ENCODE measurements at regions not wholly inside any gene's neighbourhood (a gene's known extent, or its start where the extent isn't known, plus 50 kb on each side); places are given as distances from the start of the nearest gene placed in this dataset.
A peak's percentile ranks its signal among the peaks of the same experiment; 100 is the strongest.

- Histone ChIP-seq H3K36me3 (no peaks in the 10 kb centered on the region), H3K4me1 (ENCODE audit: control insufficient read depth in 1 of 2, low read depth in 2 of 2) (peaks cover 9 to 19% of the 10 kb centered on the region in 2 donors), H3K4me3 (no peak overlapping the region), H3K27ac (peak overlapping the region; percentile 79 to 86), H3K9me3 (no peaks in the 10 kb centered on the region), H3K27me3 (replicated peaks; ENCODE audit: insufficient read depth) (no peaks in the 10 kb centered on the region)
- ATAC-seq (ENCODE audit: insufficient number of reproducible peaks, low FRiP score, low read depth) (peak; percentile 88), DNase-seq (ENCODE audit: low spot score) (peak; percentile 17)
- TF ChIP-seq CTCF (IDR thresholded peaks at IDR 0.05): no peak
Observed at GRCh38 chr20:23270382-23270911, 80.1 kb upstream of the NXT1 start.

- H3K9me3 ChIP-seq: no peaks in the 10 kb centered on the region
- no peaks in the 10 kb centered on the region for H3K36me3 ChIP-seq
- TF ChIP-seq CTCF (IDR thresholded peaks at IDR 0.05): no peak
- peak overlapping the region; percentile 79 to 86 for H3K27ac ChIP-seq
- ATAC-seq (ENCODE audit: insufficient number of reproducible peaks, low FRiP score, low read depth): no peak
- no peaks in the 10 kb centered on the region for H3K27me3 ChIP-seq (replicated peaks; ENCODE audit: insufficient read depth)
- H3K4me3 ChIP-seq: no peak overlapping the region
- DNase-seq (ENCODE audit: low spot score): no peak
- peaks cover 9 to 19% of the 10 kb centered on the region in 2 donors for H3K4me1 ChIP-seq (ENCODE audit: control insufficient read depth in 1 of 2, low read depth in 2 of 2)
Observed at GRCh38 chr20:23269954-23270353, 80.6 kb upstream of the NXT1 start.

- no peaks in the 10 kb centered on the region for H3K36me3 ChIP-seq
- ATAC-seq (ENCODE audit: insufficient number of reproducible peaks, low FRiP score, low read depth) (no peak), DNase-seq (ENCODE audit: low spot score) (no peak)
- H3K4me3 ChIP-seq: no peak overlapping the region
- no peaks in the 10 kb centered on the region for H3K9me3 ChIP-seq
- no peak for TF ChIP-seq CTCF (IDR thresholded peaks at IDR 0.05)
- peaks cover 9 to 19% of the 10 kb centered on the region in 2 donors for H3K4me1 ChIP-seq (ENCODE audit: control insufficient read depth in 1 of 2, low read depth in 2 of 2)
- no peaks in the 10 kb centered on the region for H3K27me3 ChIP-seq (replicated peaks; ENCODE audit: insufficient read depth)
- H3K27ac ChIP-seq: no peak overlapping the region
Observed at GRCh38 chr20:23268792-23269354, 81.7 kb upstream of the NXT1 start.

GRCh38 chr20:23267909-23268308, 82.7 kb upstream of the NXT1 start:
- Histone ChIP-seq H3K4me3 (no peak overlapping the region), H3K4me1 (ENCODE audit: control insufficient read depth in 1 of 2, low read depth in 2 of 2) (peaks cover 9 to 19% of the 10 kb centered on the region in 2 donors), H3K36me3 (no peaks in the 10 kb centered on the region), H3K27me3 (replicated peaks; ENCODE audit: insufficient read depth) (no peaks in the 10 kb centered on the region), H3K27ac (no peak overlapping the region), H3K9me3 (no peaks in the 10 kb centered on the region)
- DNase-seq (ENCODE audit: low spot score) (no peak), ATAC-seq (ENCODE audit: insufficient number of reproducible peaks, low FRiP score, low read depth) (no peak)
- TF ChIP-seq CTCF (IDR thresholded peaks at IDR 0.05): no peak

GRCh38 chr20:23266530-23267398, 83.8 kb upstream of the NXT1 start:
- no peaks in the 10 kb centered on the region for H3K36me3 ChIP-seq
- TF ChIP-seq CTCF (IDR thresholded peaks at IDR 0.05): no peak
- no peak for DNase-seq (ENCODE audit: low spot score)
- H3K27ac ChIP-seq: no peak overlapping the region
- ATAC-seq (ENCODE audit: insufficient number of reproducible peaks, low FRiP score, low read depth): no peak
- no peaks in the 10 kb centered on the region for H3K27me3 ChIP-seq (replicated peaks; ENCODE audit: insufficient read depth)
- peaks cover 9 to 19% of the 10 kb centered on the region in 2 donors for H3K4me1 ChIP-seq (ENCODE audit: control insufficient read depth in 1 of 2, low read depth in 2 of 2)
- no peak overlapping the region for H3K4me3 ChIP-seq
- no peaks in the 10 kb centered on the region for H3K9me3 ChIP-seq
